H1 (cell line): ENCODE measurements at regions not wholly inside any gene's neighbourhood (a gene's known extent, or its start where the extent isn't known, plus 50 kb on each side); places are given as distances from the start of the nearest gene placed in this dataset.

Experiments
- BCL11A ChIP-seq, 2 experiments: IDR thresholded peaks; one replicate each; pipeline ENCODE4 v1.6.1; 2011; ENCODE audit warnings: low read depth in 2 of 2, low read length in 2 of 2, mild to moderate bottlenecking in 2 of 2
- JUN ChIP-seq: IDR thresholded peaks from 2 replicates; pipeline ENCODE4 v1.6.1; 2011; ENCODE audit warnings: low read depth, mild to moderate bottlenecking, improper control_type of control experiment, low read length
- NRF1 ChIP-seq: IDR thresholded peaks from 2 replicates; pipeline ENCODE4 v1.6.1; 2011; ENCODE audit warnings: mild to moderate bottlenecking, low read depth, low read length, improper control_type of control experiment
- SUZ12 ChIP-seq: fragments of 200-600 bp; sonication (generic); IDR thresholded peaks from 2 replicates; pipeline ENCODE4 v1.6.1; 2012; ENCODE audit warnings: mild to moderate bottlenecking, inconsistent platforms, low read length, moderate library complexity, mixed read lengths
- TF ChIP-seq, protein P1 (sequence below): IDR thresholded peaks from 2 replicates; pipeline ENCODE4 v1.6.1; 2012; ENCODE audit warnings: low read length, inconsistent platforms

DNA sequence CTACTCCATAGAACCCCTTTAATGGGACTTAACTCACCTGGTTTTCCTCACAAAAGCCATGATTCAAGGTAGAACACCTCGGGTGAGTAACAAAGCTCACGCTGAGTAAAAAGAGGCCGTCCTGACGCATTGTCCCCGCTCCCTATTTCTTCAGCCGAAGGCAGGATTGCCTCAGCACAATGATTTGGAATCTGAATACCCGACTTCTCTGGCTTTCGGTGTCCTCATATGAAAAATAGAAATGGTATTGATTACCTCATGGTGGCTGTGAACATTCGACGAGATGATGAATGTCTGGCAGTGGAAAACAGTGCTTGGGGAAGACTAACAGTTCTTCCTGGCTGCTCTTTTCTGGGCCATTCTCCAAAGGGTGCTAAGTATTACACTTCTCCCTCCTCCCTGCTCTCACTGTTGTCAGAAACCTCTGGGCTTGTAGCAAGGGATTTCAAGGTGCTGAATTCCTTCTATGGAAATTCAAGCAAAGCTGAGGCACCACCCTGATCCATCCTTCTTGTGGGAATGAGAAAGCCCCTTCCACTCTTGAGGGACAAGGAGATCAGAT is 148.3 kb downstream of the C1orf94 start (continued):
- no peak for TF ChIP-seq BCL11A (IDR thresholded peaks at IDR 0.05; ENCODE audit: low read depth in 2 of 2, low read length in 2 of 2)
- TF ChIP-seq JUN = no peak
- TF ChIP-seq, protein P1, sequence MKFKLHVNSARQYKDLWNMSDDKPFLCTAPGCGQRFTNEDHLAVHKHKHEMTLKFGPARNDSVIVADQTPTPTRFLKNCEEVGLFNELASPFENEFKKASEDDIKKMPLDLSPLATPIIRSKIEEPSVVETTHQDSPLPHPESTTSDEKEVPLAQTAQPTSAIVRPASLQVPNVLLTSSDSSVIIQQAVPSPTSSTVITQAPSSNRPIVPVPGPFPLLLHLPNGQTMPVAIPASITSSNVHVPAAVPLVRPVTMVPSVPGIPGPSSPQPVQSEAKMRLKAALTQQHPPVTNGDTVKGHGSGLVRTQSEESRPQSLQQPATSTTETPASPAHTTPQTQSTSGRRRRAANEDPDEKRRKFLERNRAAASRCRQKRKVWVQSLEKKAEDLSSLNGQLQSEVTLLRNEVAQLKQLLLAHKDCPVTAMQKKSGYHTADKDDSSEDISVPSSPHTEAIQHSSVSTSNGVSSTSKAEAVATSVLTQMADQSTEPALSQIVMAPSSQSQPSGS = no peak
- no peak for TF ChIP-seq SUZ12
- TF ChIP-seq NRF1 = no peak
